ENCODE measurements at regions not wholly inside any gene's neighbourhood (a gene's known extent, or its start where the extent isn't known, plus 50 kb on each side); places are given as distances from the start of the nearest gene placed in this dataset.

- intact Hi-C loops (cut with DNase I), result loop anchor here (2.0 to 5.0 kb wide), 2 partner anchors 14 to 354 kb away; no protein-coding TSS in a partner anchor
- no peak for DNase-seq (ENCODE audit: low spot score)
Measured at GRCh38 chr6:134531188-134531551, 213.3 kb upstream of the SGK1 start.

- intact Hi-C loops (cut with DNase I), result loop anchor here (2.0 to 5.0 kb wide), 2 partner anchors 13 to 353 kb away; no protein-coding TSS in a partner anchor
- no peak for DNase-seq (ENCODE audit: low spot score)
Measured at GRCh38 chr6:134529921-134530320, 212.0 kb upstream of the SGK1 start.

- intact Hi-C loops (cut with DNase I), result no loop called here
- DNase-seq (ENCODE audit: low spot score), result no peak
Measured at GRCh38 chr6:134529305-134529704, 211.4 kb upstream of the SGK1 start.

GRCh38 chr6:134527108-134527787 is 209.3 kb upstream of the SGK1 start:
- no peak for DNase-seq (ENCODE audit: low spot score)
- intact Hi-C loops (cut with DNase I), result no loop called here

- no peak for DNase-seq (ENCODE audit: low spot score)
- intact Hi-C loops (cut with DNase I), result no loop called here
Measured at GRCh38 chr6:134525190-134525868, 207.4 kb upstream of the SGK1 start.

GRCh38 chr6:134523903-134524650 is 206.2 kb upstream of the SGK1 start:
- intact Hi-C loops (cut with DNase I), result no loop called here
- DNase-seq (ENCODE audit: low spot score), result no peak

- DNase-seq (ENCODE audit: low spot score), result no peak
- intact Hi-C loops (cut with DNase I), result no loop called here
Measured at GRCh38 chr6:134523051-134523450, 205.1 kb upstream of the SGK1 start.

GRCh38 chr6:134521116-134521501 is 203.2 kb upstream of the SGK1 start:
- intact Hi-C loops (cut with DNase I), result no loop called here
- DNase-seq (ENCODE audit: low spot score), result no peak

GRCh38 chr6:134520181-134521115 is 202.5 kb upstream of the SGK1 start:
- DNase-seq (ENCODE audit: low spot score), result no peak
- intact Hi-C loops (cut with DNase I), result no loop called here

GRCh38 chr6:134519465-134519864 is 201.6 kb upstream of the SGK1 start:
- intact Hi-C loops (cut with DNase I), result loop anchor here (5.0 to 10.0 kb wide), 4 partner anchors 82 to 342 kb away; no protein-coding TSS in a partner anchor
- no peak for DNase-seq (ENCODE audit: low spot score)

- DNase-seq (ENCODE audit: low spot score), result no peak
- intact Hi-C loops (cut with DNase I), result loop anchor here (2.0 to 10.0 kb wide), 5 partner anchors 13 to 341 kb away; no protein-coding TSS in a partner anchor
Measured at GRCh38 chr6:134517868-134518267, 200.0 kb upstream of the SGK1 start.

- intact Hi-C loops (cut with DNase I), result loop anchor here (2.0 to 10.0 kb wide), 5 partner anchors 14 to 340 kb away; no protein-coding TSS in a partner anchor
- DNase-seq (ENCODE audit: low spot score), result peak; percentile 86
Measured at GRCh38 chr6:134517145-134517658, 199.3 kb upstream of the SGK1 start.

GRCh38 chr6:134516582-134516981 is 198.7 kb upstream of the SGK1 start:
- intact Hi-C loops (cut with DNase I), result loop anchor here (2.0 to 10.0 kb wide), 5 partner anchors 14 to 339 kb away; no protein-coding TSS in a partner anchor
- DNase-seq (ENCODE audit: low spot score), result no peak

- DNase-seq (ENCODE audit: low spot score), result no peak
- intact Hi-C loops (cut with DNase I), result loop anchor here (2.0 to 10.0 kb wide), 5 partner anchors 15 to 339 kb away; no protein-coding TSS in a partner anchor
Measured at GRCh38 chr6:134515986-134516385, 198.1 kb upstream of the SGK1 start.

- intact Hi-C loops (cut with DNase I), result loop anchor here (1.0 to 10.0 kb wide), 3 partner anchors 27 to 168 kb away; no protein-coding TSS in a partner anchor
- DNase-seq (ENCODE audit: low spot score), result no peak
Measured at GRCh38 chr6:134512981-134513391, 195.1 kb upstream of the SGK1 start.

GRCh38 chr6:134511984-134512683 is 194.2 kb upstream of the SGK1 start:
- DNase-seq (ENCODE audit: low spot score), result no peak
- intact Hi-C loops (cut with DNase I), result loop anchor here (10.0 kb wide), 2 partner anchors 133 to 167 kb away; no protein-coding TSS in a partner anchor

GRCh38 chr6:134510920-134511319 is 193.0 kb upstream of the SGK1 start:
- no peak for DNase-seq (ENCODE audit: low spot score)
- intact Hi-C loops (cut with DNase I), result loop anchor here (10.0 kb wide), 2 partner anchors 134 to 166 kb away; no protein-coding TSS in a partner anchor

GRCh38 chr6:134510142-134510541 is 192.2 kb upstream of the SGK1 start:
- DNase-seq (ENCODE audit: low spot score), result no peak
- intact Hi-C loops (cut with DNase I), result loop anchor here (10.0 kb wide), 2 partner anchors 135 to 165 kb away; no protein-coding TSS in a partner anchor
